Caco-2 (cell line): ENCODE measurements at regions not wholly inside any gene's neighbourhood (a gene's known extent, or its start where the extent isn't known, plus 50 kb on each side); places are given as distances from the start of the nearest gene placed in this dataset.

ENCODE experiments used
- BruUV-seq: library from RNA; stranded (reverse); fragments of 400-500 nt; replicated peaks from 2 replicates; lab custom pipeline; 2021; lab: Mats Ljungman, UMichigan
- CTCF ChIA-PET: fragments of 300-600 bp; sonication (Branson Sonifier 250); formaldehyde crosslinking; loops from one replicate; lab custom pipeline; 2022; ENCODE audit warnings: antibody characterized with exemption; lab: Charles Lee
- POLR2A ChIA-PET: fragments of 300-600 bp; sonication (Branson Sonifier 250); formaldehyde crosslinking; loops from one replicate; lab custom pipeline; 2022; ENCODE audit warnings: antibody characterized with exemption; lab: Charles Lee
- DNase-seq, 2 experiments: peaks; one replicate each; pipeline versions ENCODE4 v3.0.0 to v3.0.0-alpha.2; 2020 to 2022
- H3K27me3 ChIP-seq: replicated peaks from 2 replicates; pipeline ENCODE4 v1.6.0; 2011; ENCODE audit warnings: low read length; ENCODE audit not compliant: control insufficient read depth, insufficient read depth
- H3K36me3 ChIP-seq: 2 replicates; pipeline ENCODE4 v1.5.1; 2011; ENCODE audit warnings: low read length; ENCODE audit not compliant: control insufficient read depth, insufficient read depth
- H3K4me1 ChIP-seq: fragments of 250-450 bp; sonication (Bioruptor Pico); 2 replicates; pipeline ENCODE4 v1.5.1; 2020; ENCODE audit warnings: mild to moderate bottlenecking
- H3K4me3 ChIP-seq: 2 replicates; pipeline ENCODE4 v1.5.1; 2011; ENCODE audit warnings: low read depth, mild to moderate bottlenecking, control low read depth, low read length
- H3K9me3 ChIP-seq: fragments of 250-450 bp; sonication (Bioruptor Pico); 2 replicates; pipeline ENCODE4 v1.5.1; 2020; ENCODE audit warnings: mild to moderate bottlenecking, moderate library complexity
- H3K27ac Mint-ChIP-seq: one replicate; pipeline ENCODE4 v1.8.0; 2022; ENCODE audit warnings: mixed read lengths; ENCODE audit not compliant: unreplicated experiment
- H3K27me3 Mint-ChIP-seq: one replicate; pipeline ENCODE4 v1.8.0; 2022; ENCODE audit warnings: mixed read lengths; ENCODE audit not compliant: insufficient read depth, unreplicated experiment
- H3K36me3 Mint-ChIP-seq: one replicate; pipeline ENCODE4 v1.8.0; 2022; ENCODE audit warnings: mild to moderate bottlenecking, mixed read lengths; ENCODE audit not compliant: insufficient read depth, unreplicated experiment
- H3K4me1 Mint-ChIP-seq: one replicate; pipeline ENCODE4 v1.8.0; 2022; ENCODE audit warnings: low read depth, mixed read lengths; ENCODE audit not compliant: unreplicated experiment
- H3K4me3 Mint-ChIP-seq: one replicate; pipeline ENCODE4 v1.8.0; 2022; ENCODE audit warnings: mild to moderate bottlenecking, moderate library complexity, mixed read lengths; ENCODE audit not compliant: unreplicated experiment
- H3K9me3 Mint-ChIP-seq: one replicate; pipeline ENCODE4 v1.8.0; 2022; ENCODE audit warnings: mixed read lengths; ENCODE audit not compliant: unreplicated experiment
- intact Hi-C: fragments of 100-400 bp; cut with micrococcal nuclease; formaldehyde crosslinking; loops from one replicate; pipeline ENCODE4 v1.10.0; 2022; ENCODE audit not compliant: unreplicated experiment
- TF ChIP-seq, protein P1 (sequence below), 2 experiments: fragments of 200-600 bp in 1 of 2; IDR thresholded peaks; 1 replicate in 1 of 2; 2 replicates in 1 of 2; pipeline versions ENCODE4 v1.5.1 to v1.8.0; 2011 to 2022; ENCODE audit warnings: antibody characterized with exemption in 1 of 2, control low read depth in 1 of 2, inconsistent platforms in 1 of 2, low read depth in 1 of 2, low read length in 1 of 2, mild to moderate bottlenecking in 1 of 2, moderate library complexity in 1 of 2; ENCODE audit not compliant: insufficient read depth in 1 of 2, severe bottlenecking in 1 of 2, unreplicated experiment in 1 of 2

DNA sequence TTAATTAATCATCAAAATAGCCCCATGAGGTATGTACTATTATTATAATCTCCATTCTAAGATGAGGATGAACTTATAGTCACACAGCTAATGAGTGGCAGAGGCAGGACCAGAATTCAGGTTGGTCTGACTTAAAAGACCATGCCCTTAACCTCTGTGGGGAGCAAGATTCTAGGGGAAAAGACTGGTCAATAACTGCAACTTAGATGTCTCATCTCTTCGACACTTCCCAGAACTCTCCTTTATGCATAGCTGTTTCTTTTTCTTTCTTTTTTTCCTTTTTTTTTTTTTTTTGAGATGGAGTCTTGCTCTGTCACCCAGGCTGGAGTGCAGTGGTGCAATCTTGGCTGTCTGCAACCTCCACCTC, 66.3 kb upstream of the RTN4 start:
- no TSS peak for BruUV-seq
- Mint-ChIP-seq H3K36me3 (peaks cover 9% of the 10 kb centered on the region), H3K4me1 (peaks cover 23% of the 10 kb centered on the region), H3K4me3 (no peak overlapping the region), H3K27ac (no peak overlapping the region), H3K27me3 (no peaks in the 10 kb centered on the region), H3K9me3 (no peaks in the 10 kb centered on the region)
- POLR2A ChIA-PET: interaction anchor here (1.4 kb wide), 1 partner anchor 66 kb away, joined by 11 read pairs; the partner anchor contains the start of gene RTN4
- intact Hi-C loops: no loop called here
- Histone ChIP-seq H3K36me3 (no peaks in the 10 kb centered on the region), H3K9me3 (no peaks in the 10 kb centered on the region), H3K4me3 (no peak overlapping the region), H3K27me3 (no peaks in the 10 kb centered on the region), H3K4me1 (peaks cover 28% of the 10 kb centered on the region)
- CTCF ChIA-PET: no interaction called here
- DNase-seq: no peak
- TF ChIP-seq, protein P1, sequence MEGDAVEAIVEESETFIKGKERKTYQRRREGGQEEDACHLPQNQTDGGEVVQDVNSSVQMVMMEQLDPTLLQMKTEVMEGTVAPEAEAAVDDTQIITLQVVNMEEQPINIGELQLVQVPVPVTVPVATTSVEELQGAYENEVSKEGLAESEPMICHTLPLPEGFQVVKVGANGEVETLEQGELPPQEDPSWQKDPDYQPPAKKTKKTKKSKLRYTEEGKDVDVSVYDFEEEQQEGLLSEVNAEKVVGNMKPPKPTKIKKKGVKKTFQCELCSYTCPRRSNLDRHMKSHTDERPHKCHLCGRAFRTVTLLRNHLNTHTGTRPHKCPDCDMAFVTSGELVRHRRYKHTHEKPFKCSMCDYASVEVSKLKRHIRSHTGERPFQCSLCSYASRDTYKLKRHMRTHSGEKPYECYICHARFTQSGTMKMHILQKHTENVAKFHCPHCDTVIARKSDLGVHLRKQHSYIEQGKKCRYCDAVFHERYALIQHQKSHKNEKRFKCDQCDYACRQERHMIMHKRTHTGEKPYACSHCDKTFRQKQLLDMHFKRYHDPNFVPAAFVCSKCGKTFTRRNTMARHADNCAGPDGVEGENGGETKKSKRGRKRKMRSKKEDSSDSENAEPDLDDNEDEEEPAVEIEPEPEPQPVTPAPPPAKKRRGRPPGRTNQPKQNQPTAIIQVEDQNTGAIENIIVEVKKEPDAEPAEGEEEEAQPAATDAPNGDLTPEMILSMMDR (IDR thresholded peaks at IDR 0.05; ENCODE audit: insufficient read depth in 1 of 2, low read depth in 1 of 2, low read length in 1 of 2, severe bottlenecking in 1 of 2, unreplicated experiment in 1 of 2): no peak

DNA sequence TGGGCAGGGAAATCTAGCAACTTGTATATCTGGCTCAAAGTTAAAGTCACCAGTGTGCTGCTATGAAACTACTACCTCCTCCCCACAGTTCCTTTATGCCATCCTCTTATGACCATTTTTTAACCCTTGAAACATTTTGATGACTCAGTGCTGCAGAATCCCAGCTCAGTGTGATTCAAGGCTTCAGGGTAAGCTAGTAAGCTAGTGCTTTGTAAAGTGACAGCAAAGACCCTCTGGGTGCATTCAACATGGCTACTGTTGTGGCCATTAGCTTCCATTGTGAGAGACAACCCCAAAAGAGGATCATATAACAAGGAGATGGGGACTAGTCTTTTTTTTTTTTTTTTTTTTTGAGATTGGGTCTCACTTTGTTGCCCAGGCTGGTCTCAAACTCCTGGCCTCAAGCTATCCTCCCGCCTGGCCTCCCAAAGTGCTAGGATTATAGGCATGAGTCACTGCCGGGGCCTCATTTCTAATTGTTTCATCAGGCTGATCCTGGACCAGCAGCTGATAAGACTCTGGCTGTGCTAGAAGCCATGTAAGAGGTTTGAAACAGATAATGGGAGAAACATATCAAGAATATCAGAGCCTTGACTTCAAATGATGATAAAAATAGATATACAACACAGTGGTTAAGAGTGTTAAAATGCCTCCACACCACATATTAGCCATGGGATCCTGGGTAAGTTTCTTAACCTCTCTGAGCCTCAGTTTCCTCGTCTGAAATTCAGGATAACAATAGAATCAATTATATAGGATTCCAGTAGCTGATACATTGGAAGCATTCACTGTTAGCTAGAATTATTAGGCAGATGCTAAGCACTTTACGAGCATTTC, 65.7 kb upstream of the RTN4 start:
- TF ChIP-seq, protein P1 (IDR thresholded peaks at IDR 0.05; ENCODE audit: insufficient read depth in 1 of 2, low read depth in 1 of 2, low read length in 1 of 2, severe bottlenecking in 1 of 2, unreplicated experiment in 1 of 2): no peak
- no TSS peak for BruUV-seq
- no peak for DNase-seq
- Histone ChIP-seq H3K27me3 (no peaks in the 10 kb centered on the region), H3K4me1 (peaks cover 35% of the 10 kb centered on the region), H3K4me3 (no peak overlapping the region), H3K36me3 (no peaks in the 10 kb centered on the region), H3K9me3 (no peaks in the 10 kb centered on the region)
- Mint-ChIP-seq H3K36me3 (peaks cover 11% of the 10 kb centered on the region), H3K27ac (no peak overlapping the region), H3K9me3 (no peaks in the 10 kb centered on the region), H3K4me3 (no peak overlapping the region), H3K4me1 (peaks cover 28% of the 10 kb centered on the region), H3K27me3 (no peaks in the 10 kb centered on the region)
- ChIA-PET CTCF (no interaction called here), POLR2A (interaction anchor here (1.4 kb wide), 1 partner anchor 66 kb away, joined by 11 read pairs; the partner anchor contains the start of gene RTN4)
- intact Hi-C loops: no loop called here

GRCh38 chr2:55114597-55114996, 64.3 kb upstream of the RTN4 start:
- ChIA-PET POLR2A (no interaction called here), CTCF (no interaction called here)
- TF ChIP-seq, protein P1 (IDR thresholded peaks at IDR 0.05; ENCODE audit: insufficient read depth in 1 of 2, low read depth in 1 of 2, low read length in 1 of 2, severe bottlenecking in 1 of 2, unreplicated experiment in 1 of 2): no peak
- H3K27me3 Mint-ChIP-seq: no peaks in the 10 kb centered on the region
- peaks cover 11% of the 10 kb centered on the region for H3K36me3 Mint-ChIP-seq
- Histone ChIP-seq H3K27me3 (no peaks in the 10 kb centered on the region), H3K4me1 (peaks cover 48% of the 10 kb centered on the region), H3K9me3 (no peaks in the 10 kb centered on the region), H3K4me3 (no peak overlapping the region), H3K36me3 (no peaks in the 10 kb centered on the region)
- intact Hi-C loops: no loop called here
- no peaks in the 10 kb centered on the region for H3K9me3 Mint-ChIP-seq
- H3K4me3 Mint-ChIP-seq: no peak overlapping the region
- DNase-seq: no peak
- H3K27ac Mint-ChIP-seq: no peak overlapping the region
- BruUV-seq: no TSS peak
- peaks cover 33% of the 10 kb centered on the region for H3K4me1 Mint-ChIP-seq
